ENCODE measurements at regions not wholly inside any gene's neighbourhood (a gene's known extent, or its start where the extent isn't known, plus 50 kb on each side); places are given as distances from the start of the nearest gene placed in this dataset.
A peak's percentile ranks its signal among the peaks of the same experiment; 100 is the strongest.

DNA sequence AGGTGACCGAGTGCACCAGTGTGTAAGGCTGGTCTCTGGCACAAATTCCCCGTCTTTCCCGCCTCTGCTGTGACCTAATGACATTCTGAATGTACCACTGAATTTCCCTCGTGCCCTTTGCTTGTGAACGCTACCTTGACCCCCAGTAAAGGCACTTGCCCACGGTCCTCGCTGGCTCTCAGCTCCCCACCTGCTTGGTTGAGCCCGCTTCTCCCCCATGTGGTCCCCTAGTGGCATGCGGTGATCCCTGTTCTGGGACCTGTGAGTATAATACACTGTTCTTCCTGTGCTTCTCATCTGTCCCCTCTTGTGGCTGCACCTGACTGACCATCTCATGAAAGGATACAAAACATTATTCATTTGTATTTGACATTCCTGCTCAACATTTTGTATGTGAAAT is 495.7 kb downstream of the INHBA start:
- no peak for TF ChIP-seq GATA3 (IDR thresholded peaks at IDR 0.05; ENCODE audit: low read depth, low read length)
- TF ChIP-seq GATA2 (IDR thresholded peaks at IDR 0.05; ENCODE audit: low read depth, low read length) = no peak

DNA sequence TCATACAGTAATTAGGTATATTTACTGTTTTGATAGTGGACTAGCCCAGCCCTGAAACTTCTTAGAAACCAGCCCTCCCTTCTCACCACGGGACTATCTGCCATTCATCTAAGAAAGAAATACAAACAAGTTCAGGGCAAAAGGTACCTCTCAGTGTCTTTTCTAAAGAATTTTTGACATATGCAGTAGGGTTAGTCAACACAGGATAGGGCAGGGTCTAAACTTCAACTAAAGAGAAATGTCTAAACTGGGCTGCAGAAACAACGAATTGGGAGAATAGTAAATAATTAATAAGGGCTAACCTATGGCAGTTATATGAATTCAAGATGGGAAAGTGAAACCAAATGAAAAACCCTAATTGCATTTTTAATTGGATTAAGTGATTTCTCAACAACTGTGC is 496.6 kb downstream of the INHBA start:
- no peak for TF ChIP-seq GATA2 (IDR thresholded peaks at IDR 0.05; ENCODE audit: low read depth, low read length)
- no peak for TF ChIP-seq GATA3 (IDR thresholded peaks at IDR 0.05; ENCODE audit: low read depth, low read length)

DNA sequence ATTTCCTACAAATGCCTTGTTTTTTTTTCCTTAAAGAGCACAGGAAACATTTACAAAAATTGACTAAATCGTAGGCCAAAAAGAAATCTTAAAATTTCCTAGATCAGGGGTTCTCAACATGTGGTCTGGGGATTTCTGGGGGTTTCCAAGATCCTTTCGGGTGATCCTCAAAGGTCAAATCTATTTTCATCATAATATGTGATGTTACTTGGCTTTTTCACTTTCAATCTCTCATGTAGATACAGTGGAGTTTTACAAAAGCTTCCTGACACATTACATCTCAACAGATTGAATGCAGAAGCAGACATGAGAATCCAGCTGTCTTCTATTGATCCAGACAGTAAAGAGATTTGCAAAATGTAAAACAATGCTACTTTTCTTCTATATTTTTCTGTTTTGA is 497.3 kb downstream of the INHBA start:
- TF ChIP-seq GATA2 (IDR thresholded peaks at IDR 0.05; ENCODE audit: low read depth, low read length) (no peak), GATA3 (IDR thresholded peaks at IDR 0.05; ENCODE audit: low read depth, low read length) (no peak)

GRCh38 chr7:41203542-41203941 is 499.3 kb downstream of the INHBA start:
- TF ChIP-seq GATA2 (IDR thresholded peaks at IDR 0.05; ENCODE audit: low read depth, low read length) = no peak
- no peak for TF ChIP-seq GATA3 (IDR thresholded peaks at IDR 0.05; ENCODE audit: low read depth, low read length)

GRCh38 chr7:41201021-41201420 is 501.9 kb downstream of the INHBA start:
- TF ChIP-seq GATA2 (IDR thresholded peaks at IDR 0.05; ENCODE audit: low read depth, low read length) = no peak
- TF ChIP-seq GATA3 (IDR thresholded peaks at IDR 0.05; ENCODE audit: low read depth, low read length) = no peak

DNA sequence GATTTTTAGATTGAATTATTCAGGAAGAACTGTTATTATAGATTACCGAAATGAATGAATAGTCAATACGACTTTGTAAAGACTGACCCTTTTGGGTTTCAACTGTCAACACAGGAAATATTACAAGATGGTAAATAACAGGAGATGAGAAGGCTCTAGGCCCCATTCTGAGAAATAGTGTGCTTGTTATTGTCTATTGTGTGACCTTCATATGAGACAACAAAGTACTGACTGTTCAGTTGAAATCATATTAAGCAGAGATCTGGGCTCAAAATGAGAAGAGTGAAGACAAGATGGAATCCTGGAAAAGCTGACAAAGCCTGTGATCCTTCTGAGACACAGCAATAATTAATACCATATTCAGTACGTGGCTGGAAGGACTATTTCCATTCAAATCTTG is 503.8 kb downstream of the INHBA start:
- TF ChIP-seq GATA2 (IDR thresholded peaks at IDR 0.05; ENCODE audit: low read depth, low read length) = no peak
- TF ChIP-seq GATA3 (IDR thresholded peaks at IDR 0.05; ENCODE audit: low read depth, low read length) = no peak

DNA sequence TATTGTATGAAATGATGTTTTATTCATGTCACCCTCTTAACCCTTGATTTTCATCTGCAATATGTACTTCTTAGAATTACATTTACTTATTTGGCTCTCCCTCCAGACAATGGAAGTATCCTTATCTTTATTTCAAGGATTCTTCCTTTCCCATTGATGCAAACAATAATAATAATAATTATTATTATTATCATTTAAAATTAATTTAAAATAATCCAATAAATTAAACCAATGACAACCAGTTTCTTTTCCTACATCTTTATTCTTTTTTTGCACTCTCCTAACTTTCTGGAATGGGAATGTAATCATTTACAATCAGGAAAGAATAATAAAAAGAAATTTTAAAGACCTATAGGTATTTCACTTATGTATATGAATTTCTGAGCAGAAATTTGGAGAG is 504.4 kb downstream of the INHBA start:
- TF ChIP-seq GATA2 (IDR thresholded peaks at IDR 0.05; ENCODE audit: low read depth, low read length) = no peak
- no peak for TF ChIP-seq GATA3 (IDR thresholded peaks at IDR 0.05; ENCODE audit: low read depth, low read length)

DNA sequence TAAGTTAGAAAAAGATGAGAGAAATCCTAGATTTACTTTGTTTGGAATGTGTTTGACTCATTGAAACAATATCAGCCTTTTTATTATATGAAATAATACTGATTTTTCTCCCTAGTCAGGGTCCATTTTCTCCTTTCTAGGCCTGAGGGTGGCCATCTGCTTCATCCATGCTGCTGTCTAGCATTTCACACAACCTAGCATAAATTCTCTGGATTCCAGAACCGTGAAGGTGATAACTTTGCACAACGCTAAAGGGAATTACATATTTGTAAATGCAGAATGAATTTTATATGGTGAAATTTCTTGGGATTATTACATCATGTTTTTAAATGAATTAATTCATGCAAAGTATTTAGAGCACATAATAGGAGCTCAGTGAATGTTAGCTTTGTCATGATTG is 505.1 kb downstream of the INHBA start:
- TF ChIP-seq GATA3 (IDR thresholded peaks at IDR 0.05; ENCODE audit: low read depth, low read length) (no peak), GATA2 (IDR thresholded peaks at IDR 0.05; ENCODE audit: low read depth, low read length) (no peak)

GRCh38 chr7:41193738-41194282 is 509.1 kb downstream of the INHBA start:
- TF ChIP-seq GATA2 (IDR thresholded peaks at IDR 0.05; ENCODE audit: low read depth, low read length) (peak; percentile 99), GATA3 (IDR thresholded peaks at IDR 0.05; ENCODE audit: low read depth, low read length) (peak; percentile 96)

GRCh38 chr7:41190581-41190980 is 512.3 kb downstream of the INHBA start:
- no peak for TF ChIP-seq GATA2 (IDR thresholded peaks at IDR 0.05; ENCODE audit: low read depth, low read length)
- no peak for TF ChIP-seq GATA3 (IDR thresholded peaks at IDR 0.05; ENCODE audit: low read depth, low read length)

DNA sequence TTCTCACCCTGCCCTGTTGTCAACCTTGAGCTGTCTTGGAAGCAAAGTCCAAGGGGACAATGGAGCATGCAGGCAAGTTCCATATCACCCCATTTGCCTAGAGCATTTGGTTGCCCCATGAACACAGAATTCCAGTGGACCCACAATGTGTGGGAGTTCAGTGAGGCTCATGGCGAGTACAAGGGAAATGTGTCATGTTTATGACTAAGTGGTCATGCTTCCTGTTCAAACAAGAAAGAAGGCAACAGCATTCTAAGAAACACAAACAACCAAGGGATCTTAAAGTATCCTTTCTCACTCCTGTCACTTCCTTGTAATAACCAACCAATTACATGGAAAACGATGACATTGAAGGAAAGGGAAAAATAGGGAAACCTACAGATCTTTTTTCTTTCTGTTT is 513.0 kb downstream of the INHBA start:
- TF ChIP-seq GATA3 (IDR thresholded peaks at IDR 0.05; ENCODE audit: low read depth, low read length) (no peak), GATA2 (IDR thresholded peaks at IDR 0.05; ENCODE audit: low read depth, low read length) (no peak)

GRCh38 chr7:41188163-41189130 is 514.4 kb downstream of the INHBA start:
- TF ChIP-seq GATA3 (IDR thresholded peaks at IDR 0.05; ENCODE audit: low read depth, low read length) (no peak), GATA2 (IDR thresholded peaks at IDR 0.05; ENCODE audit: low read depth, low read length) (no peak)

DNA sequence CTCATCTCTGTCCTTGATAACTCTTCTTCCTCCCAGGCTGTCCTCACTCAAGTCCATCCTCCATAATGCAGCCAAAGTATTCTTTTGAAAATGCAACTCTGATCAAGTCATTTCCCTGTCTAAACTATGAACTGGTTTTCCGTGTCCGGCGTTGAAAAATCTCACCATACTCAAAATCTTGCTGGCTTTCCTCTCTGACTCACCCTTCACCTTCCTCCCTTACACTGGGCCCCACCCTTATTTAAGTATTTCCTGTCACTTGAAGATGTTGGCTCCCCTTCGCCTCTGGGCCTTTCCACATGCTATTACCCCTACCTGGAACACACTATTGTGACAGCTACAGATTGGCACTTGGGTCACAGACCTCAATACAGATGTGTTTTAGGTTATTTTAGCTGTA is 515.6 kb downstream of the INHBA start:
- TF ChIP-seq GATA2 (IDR thresholded peaks at IDR 0.05; ENCODE audit: low read depth, low read length) (no peak), GATA3 (IDR thresholded peaks at IDR 0.05; ENCODE audit: low read depth, low read length) (no peak)

- no peak for TF ChIP-seq GATA2 (IDR thresholded peaks at IDR 0.05; ENCODE audit: low read depth, low read length)
- TF ChIP-seq GATA3 (IDR thresholded peaks at IDR 0.05; ENCODE audit: low read depth, low read length) = no peak
Measured at GRCh38 chr7:41185851-41186250, 517.0 kb downstream of the INHBA start.

DNA sequence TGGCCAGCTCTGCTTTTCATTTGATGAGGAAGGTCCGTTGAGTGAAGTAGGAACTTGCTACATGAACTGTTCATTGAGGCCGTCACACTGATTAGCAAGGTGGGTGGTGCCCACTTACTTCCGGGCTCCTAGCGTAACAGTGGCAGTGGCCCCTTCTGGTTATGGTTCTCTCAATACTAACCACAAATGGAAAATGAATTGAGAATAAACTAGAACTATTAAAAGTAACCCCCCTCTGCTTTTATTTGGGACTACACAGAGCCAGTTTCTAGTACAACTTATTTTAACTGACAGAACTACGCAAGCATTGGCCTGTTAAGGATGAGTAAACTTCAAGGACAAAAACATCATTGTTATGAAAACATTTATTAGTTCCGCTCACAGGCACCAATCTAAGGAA is 519.1 kb downstream of the INHBA start:
- TF ChIP-seq GATA3 (IDR thresholded peaks at IDR 0.05; ENCODE audit: low read depth, low read length) (no peak), GATA2 (IDR thresholded peaks at IDR 0.05; ENCODE audit: low read depth, low read length) (no peak)
